ENCODE measurements at regions not wholly inside any gene's neighbourhood (a gene's known extent, or its start where the extent isn't known, plus 50 kb on each side); places are given as distances from the start of the nearest gene placed in this dataset.

DNA sequence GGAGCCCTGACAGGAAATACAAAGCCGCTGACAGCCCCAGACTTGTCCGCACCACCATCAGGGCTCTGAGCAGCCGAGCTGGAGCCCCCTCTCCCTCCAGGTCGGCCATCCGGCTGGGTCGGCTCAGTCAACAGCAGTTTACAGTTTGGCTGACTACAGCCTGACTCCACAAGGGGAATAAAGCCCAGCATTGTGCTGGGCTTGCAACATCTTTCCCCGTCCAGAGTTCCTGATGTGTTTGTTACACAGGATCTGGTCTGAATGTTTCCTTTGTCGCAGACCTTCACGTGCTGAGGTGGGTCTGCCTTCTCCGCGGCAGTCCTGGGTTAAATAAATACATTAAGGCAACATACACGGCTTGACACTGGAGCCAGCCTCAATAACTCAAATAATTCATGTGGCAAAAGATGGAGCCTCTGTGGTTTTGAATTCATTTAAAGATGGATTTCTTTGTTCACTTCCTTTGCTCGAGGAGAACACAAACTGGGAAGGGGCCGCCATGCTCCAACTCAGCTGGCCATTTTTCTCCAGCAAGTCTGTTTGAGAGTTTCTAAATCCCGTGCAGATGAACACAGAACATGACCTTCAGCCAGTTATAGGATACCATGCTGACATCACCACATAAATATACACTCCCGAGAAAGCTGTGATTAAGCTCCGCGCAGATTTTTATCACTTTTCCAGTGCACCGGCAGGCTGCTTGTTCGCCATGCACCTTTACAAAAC is 192.1 kb downstream of the WDR11 start:
- TF ChIP-seq EZH2 (IDR thresholded peaks at IDR 0.05) (no peak), POLR2A (IDR thresholded peaks at IDR 0.05; ENCODE audit: borderline replicate concordance, extremely low read depth, insufficient read depth, insufficient read length) (no peak), POLR2AphosphoS5 (IDR thresholded peaks at IDR 0.05; ENCODE audit: low read depth, low read length) (no peak), RAD21 (IDR thresholded peaks at IDR 0.05; ENCODE audit: low read depth) (no peak), ZNF274 (IDR thresholded peaks at IDR 0.05; ENCODE audit: low read depth, low read length) (no peak), EGR1 (IDR thresholded peaks at IDR 0.05; ENCODE audit: low read depth) (no peak)
- TF ChIP-seq, protein P1, sequence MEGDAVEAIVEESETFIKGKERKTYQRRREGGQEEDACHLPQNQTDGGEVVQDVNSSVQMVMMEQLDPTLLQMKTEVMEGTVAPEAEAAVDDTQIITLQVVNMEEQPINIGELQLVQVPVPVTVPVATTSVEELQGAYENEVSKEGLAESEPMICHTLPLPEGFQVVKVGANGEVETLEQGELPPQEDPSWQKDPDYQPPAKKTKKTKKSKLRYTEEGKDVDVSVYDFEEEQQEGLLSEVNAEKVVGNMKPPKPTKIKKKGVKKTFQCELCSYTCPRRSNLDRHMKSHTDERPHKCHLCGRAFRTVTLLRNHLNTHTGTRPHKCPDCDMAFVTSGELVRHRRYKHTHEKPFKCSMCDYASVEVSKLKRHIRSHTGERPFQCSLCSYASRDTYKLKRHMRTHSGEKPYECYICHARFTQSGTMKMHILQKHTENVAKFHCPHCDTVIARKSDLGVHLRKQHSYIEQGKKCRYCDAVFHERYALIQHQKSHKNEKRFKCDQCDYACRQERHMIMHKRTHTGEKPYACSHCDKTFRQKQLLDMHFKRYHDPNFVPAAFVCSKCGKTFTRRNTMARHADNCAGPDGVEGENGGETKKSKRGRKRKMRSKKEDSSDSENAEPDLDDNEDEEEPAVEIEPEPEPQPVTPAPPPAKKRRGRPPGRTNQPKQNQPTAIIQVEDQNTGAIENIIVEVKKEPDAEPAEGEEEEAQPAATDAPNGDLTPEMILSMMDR (IDR thresholded peaks at IDR 0.05 in 2 of 3, conservative IDR thresholded peaks at IDR 0.05 in 1 of 3; ENCODE audit: borderline replicate concordance in 1 of 3, insufficient read depth in 1 of 3, low read depth in 2 of 3, low read length in 2 of 3), result no peak
- TF ChIP-seq, protein P2, sequence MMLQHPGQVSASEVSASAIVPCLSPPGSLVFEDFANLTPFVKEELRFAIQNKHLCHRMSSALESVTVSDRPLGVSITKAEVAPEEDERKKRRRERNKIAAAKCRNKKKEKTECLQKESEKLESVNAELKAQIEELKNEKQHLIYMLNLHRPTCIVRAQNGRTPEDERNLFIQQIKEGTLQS (IDR thresholded peaks at IDR 0.05), result no peak
- TF ChIP-seq, protein P3, sequence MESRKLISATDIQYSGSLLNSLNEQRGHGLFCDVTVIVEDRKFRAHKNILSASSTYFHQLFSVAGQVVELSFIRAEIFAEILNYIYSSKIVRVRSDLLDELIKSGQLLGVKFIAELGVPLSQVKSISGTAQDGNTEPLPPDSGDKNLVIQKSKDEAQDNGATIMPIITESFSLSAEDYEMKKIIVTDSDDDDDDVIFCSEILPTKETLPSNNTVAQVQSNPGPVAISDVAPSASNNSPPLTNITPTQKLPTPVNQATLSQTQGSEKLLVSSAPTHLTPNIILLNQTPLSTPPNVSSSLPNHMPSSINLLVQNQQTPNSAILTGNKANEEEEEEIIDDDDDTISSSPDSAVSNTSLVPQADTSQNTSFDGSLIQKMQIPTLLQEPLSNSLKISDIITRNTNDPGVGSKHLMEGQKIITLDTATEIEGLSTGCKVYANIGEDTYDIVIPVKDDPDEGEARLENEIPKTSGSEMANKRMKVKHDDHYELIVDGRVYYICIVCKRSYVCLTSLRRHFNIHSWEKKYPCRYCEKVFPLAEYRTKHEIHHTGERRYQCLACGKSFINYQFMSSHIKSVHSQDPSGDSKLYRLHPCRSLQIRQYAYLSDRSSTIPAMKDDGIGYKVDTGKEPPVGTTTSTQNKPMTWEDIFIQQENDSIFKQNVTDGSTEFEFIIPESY (IDR thresholded peaks at IDR 0.05; ENCODE audit: extremely low read depth, insufficient replicate concordance, low read length), result no peak
